AG09309 (cell line): ENCODE measurements at regions not wholly inside any gene's neighbourhood (a gene's known extent, or its start where the extent isn't known, plus 50 kb on each side); places are given as distances from the start of the nearest gene placed in this dataset.
"Not testable (repeated sequence)": the region's sequence is repeated elsewhere in the genome, so short reads cannot be mapped to it uniquely, and the experiment has no call there.

Source experiments
- DNase-seq: peaks from one replicate; pipeline ENCODE4 v3.0.0-alpha.2; 2010; ENCODE audit warnings: low read depth
- H3K4me3 ChIP-seq: 2 replicates; pipeline ENCODE4 v1.5.1; 2011; ENCODE audit warnings: mild to moderate bottlenecking, low read depth, low read length, moderate library complexity; ENCODE audit not compliant: control insufficient read depth
- TF ChIP-seq, protein P1 (sequence below): IDR thresholded peaks from 2 replicates; pipeline ENCODE4 v1.5.1; 2011; ENCODE audit warnings: mild to moderate bottlenecking, low read depth, low read length, inconsistent platforms; ENCODE audit not compliant: insufficient read depth, control insufficient read depth; ENCODE audit errors: missing control alignments

DNA sequence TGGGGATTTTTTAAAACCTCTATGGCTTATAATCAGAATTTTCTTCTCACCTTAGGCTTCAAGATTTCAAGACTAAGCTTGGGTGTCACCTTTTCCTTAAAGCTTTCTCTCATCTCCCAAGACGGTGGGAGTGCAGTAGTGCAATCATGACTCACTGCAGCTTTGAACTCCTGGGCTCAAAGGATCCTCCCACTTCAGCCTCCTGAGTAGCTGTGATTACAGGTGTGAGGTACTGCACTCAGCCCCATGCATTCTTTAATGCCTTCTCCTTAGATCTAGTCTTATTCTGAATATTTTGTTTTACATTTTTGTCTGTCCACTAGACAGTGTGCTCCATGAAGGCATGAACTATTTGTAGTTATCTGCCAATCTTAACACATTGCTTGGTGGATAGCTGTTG, 55.7 kb upstream of the FAT3 start:
- DNase-seq = no peak
- TF ChIP-seq, protein P1, sequence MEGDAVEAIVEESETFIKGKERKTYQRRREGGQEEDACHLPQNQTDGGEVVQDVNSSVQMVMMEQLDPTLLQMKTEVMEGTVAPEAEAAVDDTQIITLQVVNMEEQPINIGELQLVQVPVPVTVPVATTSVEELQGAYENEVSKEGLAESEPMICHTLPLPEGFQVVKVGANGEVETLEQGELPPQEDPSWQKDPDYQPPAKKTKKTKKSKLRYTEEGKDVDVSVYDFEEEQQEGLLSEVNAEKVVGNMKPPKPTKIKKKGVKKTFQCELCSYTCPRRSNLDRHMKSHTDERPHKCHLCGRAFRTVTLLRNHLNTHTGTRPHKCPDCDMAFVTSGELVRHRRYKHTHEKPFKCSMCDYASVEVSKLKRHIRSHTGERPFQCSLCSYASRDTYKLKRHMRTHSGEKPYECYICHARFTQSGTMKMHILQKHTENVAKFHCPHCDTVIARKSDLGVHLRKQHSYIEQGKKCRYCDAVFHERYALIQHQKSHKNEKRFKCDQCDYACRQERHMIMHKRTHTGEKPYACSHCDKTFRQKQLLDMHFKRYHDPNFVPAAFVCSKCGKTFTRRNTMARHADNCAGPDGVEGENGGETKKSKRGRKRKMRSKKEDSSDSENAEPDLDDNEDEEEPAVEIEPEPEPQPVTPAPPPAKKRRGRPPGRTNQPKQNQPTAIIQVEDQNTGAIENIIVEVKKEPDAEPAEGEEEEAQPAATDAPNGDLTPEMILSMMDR = no peak
- H3K4me3 ChIP-seq = no peak overlapping the region

DNA sequence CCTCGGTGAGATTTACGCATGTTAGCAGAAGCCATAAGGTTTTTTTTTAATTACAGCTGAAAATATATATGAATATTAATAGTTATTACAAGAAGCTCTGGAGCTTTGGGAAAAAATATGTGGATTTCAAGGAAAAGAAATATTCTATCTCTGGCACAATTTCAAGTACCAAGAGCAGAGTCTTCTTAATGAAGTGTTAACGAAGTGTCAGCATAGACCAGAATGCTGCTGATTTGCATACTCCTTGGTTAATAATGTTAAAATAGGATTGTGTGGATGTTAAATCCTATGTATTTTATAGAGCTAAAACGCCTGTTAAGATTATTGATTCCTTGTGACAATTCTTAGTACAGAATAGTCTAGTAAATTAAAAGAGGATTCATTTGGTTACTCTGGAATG, 57.0 kb upstream of the FAT3 start:
- TF ChIP-seq, protein P1 = no peak
- no peak for DNase-seq
- no peak overlapping the region for H3K4me3 ChIP-seq

DNA sequence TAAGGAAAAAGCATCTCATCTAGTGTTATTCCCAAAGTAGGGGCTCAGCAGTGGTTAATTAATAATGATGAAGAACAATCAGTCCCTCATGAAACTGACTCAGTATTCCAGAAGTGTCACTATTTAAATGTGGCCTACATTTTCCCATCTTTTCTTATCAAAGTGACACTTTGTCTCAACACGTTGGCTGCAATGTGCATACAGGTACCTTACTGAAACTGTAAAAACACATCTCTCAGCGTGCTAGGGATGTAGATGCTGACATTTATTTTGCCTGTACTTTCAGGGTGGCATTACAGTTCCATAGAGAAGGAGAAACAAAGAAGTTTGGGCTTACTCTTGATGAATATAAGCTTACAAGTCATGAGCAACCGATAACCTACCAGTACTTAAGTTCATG, 58.3 kb upstream of the FAT3 start:
- no peak for DNase-seq

DNA sequence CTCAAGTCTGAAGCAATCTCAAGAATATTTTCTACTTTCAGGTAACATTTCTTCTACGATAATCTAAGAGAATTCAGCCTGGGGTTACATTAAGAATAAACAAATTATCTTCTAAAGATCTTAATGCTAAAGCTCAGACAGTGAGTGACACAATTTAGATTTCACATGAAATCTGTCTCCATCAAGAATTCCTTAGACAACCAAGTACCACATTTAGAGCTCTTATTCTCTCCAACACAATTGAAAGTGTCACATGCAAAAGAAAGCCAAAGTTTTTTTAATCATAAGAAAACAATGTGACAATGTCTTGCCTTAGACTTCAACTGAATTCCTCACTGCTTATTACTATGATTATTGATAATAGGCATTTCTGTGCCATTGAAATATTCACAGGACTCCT, 60.7 kb upstream of the FAT3 start:
- H3K4me3 ChIP-seq = no peak overlapping the region
- TF ChIP-seq, protein P1 = no peak
- DNase-seq = no peak

More for the DNA sequence above, 58.3 kb upstream of the FAT3 start:
- H3K4me3 ChIP-seq = no peak overlapping the region
- TF ChIP-seq, protein P1 = no peak

DNA sequence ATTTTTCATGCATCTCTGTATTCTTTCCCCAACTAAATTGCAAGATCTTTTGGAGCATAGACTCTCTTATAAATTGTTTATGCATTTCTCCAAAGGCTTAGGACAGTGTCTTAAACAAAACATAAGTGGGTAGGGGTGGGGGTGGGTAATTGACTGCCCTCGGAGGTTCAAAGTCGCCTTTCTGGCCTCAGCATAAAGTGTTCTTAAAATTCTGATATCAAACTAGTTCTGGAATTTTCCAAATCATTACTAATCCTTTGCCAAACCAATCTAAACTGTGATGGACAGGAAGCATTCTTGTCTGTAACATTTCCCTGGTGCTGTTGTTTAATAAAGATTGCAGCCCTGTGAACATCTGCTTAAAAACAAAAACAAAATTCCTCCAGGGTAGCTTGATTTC, 61.8 kb upstream of the FAT3 start:
- TF ChIP-seq, protein P1 = no peak
- no peak for DNase-seq
- H3K4me3 ChIP-seq = no peak overlapping the region

DNA sequence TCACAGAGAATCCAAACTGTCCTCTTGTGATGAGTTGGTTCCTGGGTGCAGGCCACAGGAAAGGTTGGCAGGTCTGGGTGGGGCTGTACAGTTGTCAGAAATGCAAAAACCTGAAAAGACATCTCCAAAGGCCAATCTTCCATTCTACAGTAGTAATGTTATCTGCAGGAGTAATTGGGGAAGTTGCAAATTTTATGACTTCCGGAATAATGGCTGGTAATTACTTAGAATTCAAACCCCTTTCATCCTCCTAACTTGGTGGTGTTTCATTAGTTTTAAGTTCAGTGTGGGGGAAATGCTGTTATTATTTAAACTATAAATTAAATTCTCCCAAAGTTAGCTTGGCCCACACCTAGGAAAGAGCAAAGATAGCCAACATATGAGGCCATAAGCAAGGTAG, 64.7 kb upstream of the FAT3 start:
- no peak for DNase-seq
- TF ChIP-seq, protein P1 = no peak
- H3K4me3 ChIP-seq = no peak overlapping the region

DNA sequence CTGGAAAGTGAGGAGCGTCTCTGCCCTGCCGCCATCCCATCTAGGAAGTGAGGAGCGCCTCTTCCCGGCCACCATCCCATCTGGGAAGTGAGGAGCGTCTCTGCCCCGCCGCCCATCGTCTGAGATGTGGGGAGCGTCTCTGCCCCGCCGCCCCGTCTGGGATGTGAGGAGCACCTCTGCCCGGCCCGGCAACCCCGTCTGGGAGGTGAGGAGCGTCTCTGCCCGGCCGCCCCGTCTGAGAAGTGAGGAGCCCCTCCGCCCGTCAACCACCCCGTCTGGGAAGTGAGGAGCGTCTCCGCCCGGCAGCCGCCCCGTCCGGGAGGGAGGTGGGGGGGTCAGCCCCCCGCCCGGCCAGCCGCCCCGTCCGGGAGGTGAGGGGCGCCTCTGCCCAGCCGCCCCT, 67.2 kb upstream of the FAT3 start:
- not testable (repeated sequence) for DNase-seq, H3K4me3 ChIP-seq
